HG03565 (cell line): ENCODE measurements at regions not wholly inside any gene's neighbourhood (a gene's known extent, or its start where the extent isn't known, plus 50 kb on each side); places are given as distances from the start of the nearest gene placed in this dataset.

Experiments used
- ATAC-seq: cut with Tn5 transposase; IDR thresholded peaks from one replicate; pipeline ENCODE4 v1.9.1; 2021; ENCODE audit warnings: mild to moderate bottlenecking, moderate library complexity; ENCODE audit not compliant: unreplicated experiment

- no peak for ATAC-seq
Measured at GRCh38 chr18:78571063-78571785, 408.4 kb upstream of the SALL3 start.

DNA sequence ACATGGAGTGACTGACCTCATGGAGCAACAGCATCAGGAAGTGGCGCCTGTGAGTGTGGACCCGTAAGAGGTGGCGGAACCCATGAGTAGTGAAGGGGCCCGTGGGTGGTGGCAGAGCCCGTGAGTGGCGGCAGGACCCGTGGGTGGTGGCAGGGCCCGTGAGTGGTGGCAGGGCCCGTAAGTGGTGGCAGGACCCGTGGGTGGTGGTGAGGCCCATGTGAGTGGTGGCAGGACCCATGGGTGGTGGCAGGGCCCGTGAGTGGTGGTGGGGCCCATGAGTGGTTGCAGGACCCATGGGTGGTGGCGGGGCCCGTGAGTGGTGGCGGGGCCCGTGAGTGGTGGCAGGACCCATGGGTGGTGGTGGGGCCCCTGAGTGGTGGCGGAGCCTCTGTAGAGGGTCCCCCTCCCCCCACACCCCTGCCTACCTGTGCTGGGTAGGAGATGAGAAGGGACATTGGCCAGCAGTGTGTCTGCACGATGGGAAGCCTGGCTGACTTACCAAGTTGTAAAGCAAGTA, 407.7 kb upstream of the SALL3 start:
- ATAC-seq, result no peak

GRCh38 chr18:78573773-78574172, 405.8 kb upstream of the SALL3 start:
- no peak for ATAC-seq

GRCh38 chr18:78576967-78577366, 402.7 kb upstream of the SALL3 start:
- ATAC-seq, result no peak

DNA sequence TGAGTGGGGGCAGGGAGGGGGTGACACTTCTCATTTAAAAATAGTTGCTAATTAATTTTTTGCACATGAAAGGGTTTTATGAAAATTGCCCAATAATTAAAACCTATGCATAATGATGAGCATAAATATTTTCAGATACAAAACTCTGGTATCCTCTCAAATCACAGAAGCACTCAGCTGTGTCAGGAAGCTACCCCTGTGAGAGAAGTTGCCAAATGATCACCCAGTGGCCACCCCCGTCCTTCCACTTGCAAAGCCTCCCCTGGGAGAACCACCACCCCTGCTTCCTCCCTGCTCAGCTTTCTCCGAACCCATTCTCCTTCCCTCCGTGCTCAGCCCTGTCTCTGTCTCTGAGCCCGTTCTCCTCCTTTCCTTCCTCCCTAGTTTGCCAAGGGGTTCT, 400.2 kb upstream of the SALL3 start:
- ATAC-seq, result no peak

- no peak for ATAC-seq
Measured at GRCh38 chr18:78579854-78580577, 399.6 kb upstream of the SALL3 start.

GRCh38 chr18:78580835-78581339, 398.7 kb upstream of the SALL3 start:
- ATAC-seq, result no peak

- ATAC-seq, result no peak
Measured at GRCh38 chr18:78582181-78582709, 397.4 kb upstream of the SALL3 start.

DNA sequence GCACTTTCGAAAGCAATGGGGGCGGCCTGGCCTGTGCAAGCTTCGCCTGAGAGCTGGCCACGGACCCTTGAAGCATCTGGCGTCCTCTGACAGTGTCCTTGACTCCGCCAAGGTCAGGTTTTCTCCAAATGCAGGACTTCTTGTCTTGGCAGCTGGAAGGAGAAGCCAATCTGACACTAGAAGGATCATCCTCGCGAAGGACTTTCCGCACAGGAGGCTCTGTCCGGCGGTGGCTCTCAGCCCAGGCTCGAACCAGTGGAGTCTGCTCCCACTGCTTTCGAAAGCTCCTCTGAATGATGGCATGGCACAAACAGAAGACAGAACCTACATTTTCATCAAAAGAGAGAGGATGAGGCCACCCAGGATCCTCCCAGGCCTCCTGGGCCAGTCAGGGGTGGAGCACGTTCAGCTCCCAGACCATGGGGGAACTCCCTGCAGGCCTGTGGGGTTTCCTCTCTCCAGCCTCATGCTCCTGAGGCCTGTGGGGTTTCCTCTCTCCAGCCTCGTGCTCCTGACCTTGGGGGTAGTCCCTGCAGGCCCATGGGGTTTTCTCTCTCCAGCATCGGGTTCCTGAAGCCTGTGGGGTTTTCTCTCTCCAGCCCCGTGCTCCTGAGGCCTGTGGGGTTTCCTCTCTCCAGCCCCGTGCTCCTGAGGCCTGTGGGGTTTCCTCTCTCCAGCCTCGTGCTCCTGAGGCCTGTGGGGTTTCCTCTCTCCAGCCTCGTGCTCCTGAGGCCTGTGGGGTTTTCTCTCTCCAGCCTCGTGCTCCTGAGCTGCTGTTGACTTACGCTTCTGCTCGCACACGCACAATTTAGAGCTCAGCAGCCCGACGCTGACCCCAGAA, 396.5 kb upstream of the SALL3 start:
- ATAC-seq, result no peak

GRCh38 chr18:78583739-78584458, 395.7 kb upstream of the SALL3 start:
- no peak for ATAC-seq

GRCh38 chr18:78584459-78585022, 395.1 kb upstream of the SALL3 start:
- ATAC-seq, result no peak

GRCh38 chr18:78586586-78586985, 393.0 kb upstream of the SALL3 start:
- ATAC-seq, result no peak

- ATAC-seq, result no peak
Measured at GRCh38 chr18:78587096-78587495, 392.5 kb upstream of the SALL3 start.

DNA sequence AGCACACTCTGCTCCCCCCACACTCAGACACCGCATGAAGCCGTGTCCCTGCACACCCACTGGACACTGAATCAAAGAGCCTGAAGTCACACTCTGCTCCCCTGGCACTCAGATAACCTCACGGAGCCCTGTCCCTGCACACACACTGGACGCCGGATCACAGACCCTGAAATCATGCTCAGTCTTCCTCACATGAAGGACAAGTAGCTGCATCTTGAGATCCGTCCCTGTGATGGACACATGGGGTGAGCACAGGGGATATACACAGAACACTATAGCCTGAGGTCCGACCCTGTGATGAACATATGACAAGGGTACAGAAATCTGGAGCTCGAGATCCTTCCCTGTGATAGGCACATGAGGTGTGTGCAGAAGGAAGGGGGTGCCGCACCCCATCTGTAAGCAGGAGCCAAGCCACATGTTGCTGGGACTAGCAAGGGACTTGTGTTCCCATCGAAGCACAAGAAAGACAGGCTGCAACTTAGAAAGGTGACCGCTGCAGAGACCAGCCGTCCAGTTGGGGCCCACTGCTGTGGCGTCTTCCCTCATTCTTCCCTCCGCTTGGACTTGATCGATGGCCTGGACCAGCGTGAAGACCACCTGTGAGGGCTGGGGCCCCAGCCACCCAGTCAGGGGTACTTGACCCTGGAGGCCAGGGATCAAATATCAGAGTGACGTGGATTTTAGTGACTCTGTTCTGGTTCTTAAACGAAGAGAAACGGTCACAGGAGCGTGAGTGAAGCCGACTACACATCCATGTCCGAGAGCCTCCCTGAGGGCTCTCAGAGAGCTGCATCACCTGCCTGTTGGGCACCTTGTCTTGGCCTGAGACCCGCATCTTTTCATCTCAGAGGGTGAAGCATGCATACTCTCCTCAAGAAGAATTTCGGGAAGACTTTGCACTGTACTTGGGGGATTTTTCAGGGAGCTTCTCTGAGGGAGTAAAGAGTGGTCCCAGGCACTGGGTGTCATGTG, 391.7 kb upstream of the SALL3 start:
- no peak for ATAC-seq

- no peak for ATAC-seq
Measured at GRCh38 chr18:78589916-78590437, 389.6 kb upstream of the SALL3 start.

- no peak for ATAC-seq
Measured at GRCh38 chr18:78595453-78595852, 384.2 kb upstream of the SALL3 start.

DNA sequence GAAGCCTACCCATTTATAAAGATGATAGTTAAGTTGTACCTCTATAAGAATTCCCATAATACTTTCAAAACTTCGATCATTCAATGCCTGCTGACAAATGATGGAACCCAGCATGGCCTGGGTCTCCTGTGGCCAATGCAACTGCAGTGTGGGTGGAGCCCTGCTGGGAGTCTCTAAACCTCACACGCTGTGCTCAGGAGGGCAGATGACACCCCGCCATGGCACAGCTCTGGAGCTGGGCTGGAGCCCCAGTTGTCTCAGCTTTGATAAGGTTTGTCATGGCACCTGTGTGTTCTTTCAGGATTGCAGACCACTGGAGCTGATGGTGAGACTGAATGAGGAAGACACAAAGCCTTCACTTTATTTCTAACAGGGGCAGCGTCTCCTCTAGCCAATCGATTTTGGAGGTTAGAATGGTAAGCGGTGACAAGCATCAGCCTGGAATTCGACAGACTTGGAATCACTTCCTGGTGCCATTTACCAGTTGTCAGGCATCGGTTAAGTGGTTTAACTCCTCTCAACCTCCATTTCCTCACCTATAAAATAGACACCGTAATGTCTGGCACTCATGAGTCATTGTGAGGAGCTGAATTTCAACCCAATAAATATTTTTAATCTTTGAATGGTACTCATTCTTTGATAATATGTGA, 383.6 kb upstream of the SALL3 start:
- no peak for ATAC-seq

GRCh38 chr18:78596794-78597345, 382.7 kb upstream of the SALL3 start:
- no peak for ATAC-seq
